GM23248 (cell line): ENCODE measurements at regions not wholly inside any gene's neighbourhood (a gene's known extent, or its start where the extent isn't known, plus 50 kb on each side); places are given as distances from the start of the nearest gene placed in this dataset.

ENCODE experiments used
- EZH2 ChIP-seq: fragments of 200-600 bp; sonication (generic); IDR thresholded peaks from 2 replicates; pipeline ENCODE4 v1.6.1; 2018; ENCODE audit warnings: antibody characterized with exemption, mild to moderate bottlenecking; ENCODE audit not compliant: insufficient read depth, poor library complexity, severe bottlenecking
- EZH2phosphoT487 ChIP-seq: fragments of 200-600 bp; sonication (generic); IDR thresholded peaks from 2 replicates; pipeline ENCODE4 v1.6.1; 2018; ENCODE audit warnings: antibody characterized with exemption, moderate library complexity, mild to moderate bottlenecking, low read depth; ENCODE audit not compliant: insufficient read depth

GRCh38 chr5:45171563-45171962 is 362.8 kb downstream of the MRPS30 start:
- TF ChIP-seq EZH2phosphoT487 (no peak), EZH2 (no peak)
